ENCODE measurements at regions not wholly inside any gene's neighbourhood (a gene's known extent, or its start where the extent isn't known, plus 50 kb on each side); places are given as distances from the start of the nearest gene placed in this dataset.

DNA sequence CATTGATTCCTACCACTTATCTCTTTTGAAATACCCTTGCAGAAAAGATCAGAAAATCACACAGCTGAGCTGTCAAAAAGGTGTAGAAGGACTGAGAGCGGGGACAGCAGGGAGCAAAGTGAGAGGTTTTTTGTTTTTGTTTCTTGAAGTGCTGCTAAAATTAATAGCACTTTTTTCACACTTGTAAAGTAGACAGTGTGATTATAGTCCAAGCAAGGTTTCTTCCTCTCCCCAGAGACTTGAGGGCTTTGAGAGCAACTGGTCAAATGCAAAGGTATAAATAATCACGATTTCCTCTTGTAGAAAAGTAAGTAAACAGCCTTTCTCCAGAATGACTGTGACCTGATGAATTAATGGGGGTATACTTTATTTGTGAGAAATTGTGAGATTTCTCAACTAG is 326.9 kb downstream of the ZNF608 start:
- H3K36me3 ChIP-seq (ENCODE audit: control insufficient read depth in 2 of 4, insufficient read depth in 4 of 4, low read length in 3 of 4), result no peaks in the 10 kb centered on the region; a peak in 1 of 8 replicates
- WGBS, 2 experiments (ENCODE audit: extremely low coverage in 1 of 2, insufficient coverage in 1 of 2, insufficient read length in 1 of 2, insufficient replicate concordance in 2 of 2, low coverage in 1 of 2, low lambda C conversion rate in 2 of 2, missing lambda C conversion rate in 1 of 2), result 86% methylated on average over 2 of the region's 2 CpGs; no CpG with 5 or more reads in 1 of the 2 experiments
- CTCF ChIA-PET (ENCODE audit: partially characterized antibody), result no interaction called here
- no peak overlapping the region for H2BK20ac ChIP-seq (ENCODE audit: low read length)
- H2BK5ac ChIP-seq (ENCODE audit: low read depth, low read length), result no peak overlapping the region
- H3K14ac ChIP-seq (ENCODE audit: insufficient read length), result no peak overlapping the region
- H3K23me2 ChIP-seq (ENCODE audit: low read depth, low read length), result no peaks in the 10 kb centered on the region
- H3K18ac ChIP-seq (ENCODE audit: extremely low read depth, low read length), result no peak overlapping the region
- no peak overlapping the region for H2AFZ ChIP-seq (ENCODE audit: low read length)
- H3K27me3 ChIP-seq (replicated peaks in 1 of 4; ENCODE audit: control insufficient read depth in 3 of 4, extremely low read depth in 1 of 4, insufficient read depth in 3 of 4, low read length in 3 of 4), result no peaks in the 10 kb centered on the region
- TF ChIP-seq CHD2 (IDR thresholded peaks at IDR 0.05; ENCODE audit: low read length) (no peak), SP2 (IDR thresholded peaks at IDR 0.05; ENCODE audit: low read length) (no peak)
- no peak overlapping the region for H4K5ac ChIP-seq (ENCODE audit: insufficient read length, low read depth, low read length)
- H3K23ac ChIP-seq (ENCODE audit: insufficient read length), result no peak overlapping the region
- POLR2A ChIA-PET (ENCODE audit: partially characterized antibody), result no interaction called here
- DNase-seq (ENCODE audit: low read depth in 1 of 2, low spot score in 2 of 2), result no peak
- H4K20me1 ChIP-seq (replicated peaks in 1 of 2; ENCODE audit: control insufficient read depth in 1 of 2, insufficient read depth in 2 of 2, low read length in 2 of 2), result no peaks in the 10 kb centered on the region
- H3K9me3 ChIP-seq (ENCODE audit: insufficient read depth in 2 of 2, low read depth in 1 of 2, low read length in 1 of 2), result peaks cover 9 to 18% of the 10 kb centered on the region in 2 experiments
- no peak overlapping the region for H2AK5ac ChIP-seq (ENCODE audit: low read depth, low read length)
- H4K8ac ChIP-seq (ENCODE audit: extremely low read depth, insufficient read depth, low read length), result no peak overlapping the region
- H3K56ac ChIP-seq (replicated peaks; ENCODE audit: insufficient read length, low read depth, low read length), result no peak overlapping the region
- no peaks in the 10 kb centered on the region for H3K79me1 ChIP-seq (ENCODE audit: low read depth, low read length)
- H3K27ac ChIP-seq (ENCODE audit: low read depth, low read length), result no peak overlapping the region
- H3K4me2 ChIP-seq (ENCODE audit: insufficient read depth in 1 of 2, low read depth in 2 of 2, low read length in 2 of 2), result no peak overlapping the region
- no peaks in the 10 kb centered on the region for H3K4me1 ChIP-seq (replicated peaks in 1 of 4; ENCODE audit: control insufficient read depth in 3 of 4, insufficient read depth in 4 of 4, low read length in 3 of 4)
- H3K79me2 ChIP-seq (ENCODE audit: control insufficient read depth in 1 of 2, insufficient read depth in 2 of 2, low read length in 2 of 2), result no peaks in the 10 kb centered on the region
- no peak overlapping the region for H3K4me3 ChIP-seq (ENCODE audit: extremely low read depth in 1 of 4, insufficient read depth in 2 of 4, low read depth in 3 of 4, low read length in 4 of 4)
- H4K91ac ChIP-seq (replicated peaks; ENCODE audit: insufficient read length, low read length), result no peak overlapping the region
- FAIRE-seq, result no peak
- H2BK12ac ChIP-seq (ENCODE audit: low read depth, low read length), result no peak overlapping the region
- H3K9ac ChIP-seq (replicated peaks in 1 of 4; ENCODE audit: extremely low read depth in 1 of 4, low read depth in 3 of 4, low read length in 3 of 4), result no peak overlapping the region
- H2BK120ac ChIP-seq (replicated peaks; ENCODE audit: low read depth, low read length), result no peak overlapping the region
- no peak overlapping the region for H2BK15ac ChIP-seq (ENCODE audit: low read length)
- no peak overlapping the region for H3K4ac ChIP-seq (replicated peaks; ENCODE audit: insufficient read length, low read depth, low read length)

Measured in H1 (cell line).